Activated B cell treated with CpG ODN at 0.5 μM for 24 hours (primary cell): ENCODE measurements at regions not wholly inside any gene's neighbourhood (a gene's known extent, or its start where the extent isn't known, plus 50 kb on each side); places are given as distances from the start of the nearest gene placed in this dataset.

Experiments
- ATAC-seq: fragments of 200-7000 bp; cut with Tn5 transposase; one replicate; pipeline ENCODE4 v1.10.0; 2021; ENCODE audit warnings: low read depth, mild to moderate bottlenecking, moderate library complexity
- CTCF ChIA-PET: fragments of 350-600 bp; sonication (Branson Sonifier 250); formaldehyde crosslinking; loops from one replicate; lab custom pipeline; 2021; ENCODE audit warnings: antibody characterized with exemption; lab: Charles Lee
- POLR2A ChIA-PET: fragments of 350-600 bp; sonication (Branson Sonifier 250); formaldehyde crosslinking; loops from one replicate; lab custom pipeline; 2021; ENCODE audit warnings: antibody characterized with exemption; lab: Charles Lee
- DNase-seq: peaks from one replicate; pipeline ENCODE4 v3.0.0; 2022
- H3K27ac Mint-ChIP-seq: one replicate; pipeline ENCODE4 v1.8.0; 2020; ENCODE audit warnings: mixed read lengths
- H3K27me3 Mint-ChIP-seq: one replicate; pipeline ENCODE4 v1.8.0; 2021; ENCODE audit warnings: mixed read lengths
- H3K36me3 Mint-ChIP-seq: one replicate; pipeline ENCODE4 v1.8.0; 2021; ENCODE audit warnings: low read depth, mixed read lengths
- H3K4me1 Mint-ChIP-seq: one replicate; pipeline ENCODE4 v1.8.0; 2021; ENCODE audit warnings: mixed read lengths
- H3K4me3 Mint-ChIP-seq: one replicate; pipeline ENCODE4 v1.8.0; 2020; ENCODE audit warnings: mild to moderate bottlenecking, mixed read lengths
- H3K9me3 Mint-ChIP-seq: one replicate; pipeline ENCODE4 v1.8.0; 2020; ENCODE audit warnings: mixed read lengths
- CTCF ChIP-seq: fragments of 200-600 bp; IDR thresholded peaks from one replicate; pipeline ENCODE4 v1.8.0; 2022; ENCODE audit warnings: antibody characterized with exemption, mild to moderate bottlenecking
- intact Hi-C: fragments of 100-400 bp; cut with micrococcal nuclease; formaldehyde crosslinking; loops from one replicate; pipeline ENCODE4 v1.15.1; 2024

DNA sequence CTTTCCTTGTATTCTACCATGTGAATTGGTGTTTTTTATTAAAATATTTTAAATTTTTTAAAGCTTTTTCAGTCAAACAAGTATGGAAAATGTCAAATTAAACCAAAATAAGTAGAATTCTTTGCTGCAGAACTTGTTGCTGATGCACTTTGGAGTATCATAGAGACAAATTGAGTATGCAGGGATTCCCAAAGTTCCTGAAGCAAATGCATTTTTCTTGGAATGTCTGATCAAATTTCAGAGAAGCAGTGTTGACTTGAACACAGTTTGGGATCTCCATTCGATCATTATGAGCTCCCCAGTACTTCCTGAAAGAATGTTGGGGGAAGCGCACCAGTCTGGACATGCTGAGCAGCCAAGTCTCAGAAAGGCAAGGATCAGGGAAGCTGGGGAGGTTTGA is 517.8 kb upstream of the CFAP20DC start:
- CTCF ChIA-PET = no interaction called here
- H3K9me3 Mint-ChIP-seq = no peaks in the 10 kb centered on the region
- no peaks in the 10 kb centered on the region for H3K36me3 Mint-ChIP-seq
- ATAC-seq = no peak
- POLR2A ChIA-PET = no interaction called here
- intact Hi-C loops = no loop called here
- no peaks in the 10 kb centered on the region for H3K27me3 Mint-ChIP-seq
- H3K4me3 Mint-ChIP-seq = no peak overlapping the region
- H3K4me1 Mint-ChIP-seq = no peaks in the 10 kb centered on the region
- DNase-seq = no peak
- H3K27ac Mint-ChIP-seq = no peak overlapping the region
- TF ChIP-seq CTCF = no peak

DNA sequence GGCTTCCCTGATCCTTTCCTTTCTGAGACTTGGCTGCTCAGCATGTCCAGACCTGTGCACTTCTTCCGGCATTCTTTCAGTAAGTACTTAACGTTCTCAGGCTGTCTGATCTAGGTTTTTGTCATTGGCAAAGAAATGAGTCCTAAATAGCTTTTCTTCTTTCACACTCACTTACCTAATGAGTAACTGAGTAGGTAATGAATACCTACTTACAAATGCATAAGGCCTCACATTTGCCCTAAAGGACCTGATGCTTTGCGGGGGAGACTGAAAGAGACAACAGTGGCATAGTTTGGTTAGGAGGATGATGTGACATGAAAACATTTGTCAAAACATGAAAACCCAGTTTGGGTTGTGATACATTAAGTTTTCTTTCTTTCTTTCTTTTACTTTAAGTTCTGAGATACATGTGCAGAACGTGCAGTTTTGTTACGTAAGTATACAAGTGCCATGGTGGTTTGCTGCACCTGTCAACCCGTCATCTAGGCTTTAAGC is 516.7 kb upstream of the CFAP20DC start:
- no peaks in the 10 kb centered on the region for H3K27me3 Mint-ChIP-seq
- H3K9me3 Mint-ChIP-seq = no peaks in the 10 kb centered on the region
- ChIA-PET POLR2A (no interaction called here), CTCF (interaction anchor here (0.8 kb wide), 1 partner anchor 9 kb away, joined by 3 read pairs; no protein-coding TSS in a partner anchor)
- no peaks in the 10 kb centered on the region for H3K36me3 Mint-ChIP-seq
- TF ChIP-seq CTCF = no peak
- intact Hi-C loops = no loop called here
- DNase-seq (no peak), ATAC-seq (no peak)
- no peak overlapping the region for H3K27ac Mint-ChIP-seq
- H3K4me3 Mint-ChIP-seq = no peak overlapping the region
- H3K4me1 Mint-ChIP-seq = no peaks in the 10 kb centered on the region

GRCh38 chr3:59565125-59565524 is 515.3 kb upstream of the CFAP20DC start:
- H3K36me3 Mint-ChIP-seq = no peaks in the 10 kb centered on the region
- H3K27me3 Mint-ChIP-seq = no peaks in the 10 kb centered on the region
- ChIA-PET POLR2A (no interaction called here), CTCF (no interaction called here)
- DNase-seq (no peak), ATAC-seq (no peak)
- no peaks in the 10 kb centered on the region for H3K4me1 Mint-ChIP-seq
- intact Hi-C loops = no loop called here
- no peak overlapping the region for H3K27ac Mint-ChIP-seq
- no peak for TF ChIP-seq CTCF
- no peaks in the 10 kb centered on the region for H3K9me3 Mint-ChIP-seq
- no peak overlapping the region for H3K4me3 Mint-ChIP-seq

DNA sequence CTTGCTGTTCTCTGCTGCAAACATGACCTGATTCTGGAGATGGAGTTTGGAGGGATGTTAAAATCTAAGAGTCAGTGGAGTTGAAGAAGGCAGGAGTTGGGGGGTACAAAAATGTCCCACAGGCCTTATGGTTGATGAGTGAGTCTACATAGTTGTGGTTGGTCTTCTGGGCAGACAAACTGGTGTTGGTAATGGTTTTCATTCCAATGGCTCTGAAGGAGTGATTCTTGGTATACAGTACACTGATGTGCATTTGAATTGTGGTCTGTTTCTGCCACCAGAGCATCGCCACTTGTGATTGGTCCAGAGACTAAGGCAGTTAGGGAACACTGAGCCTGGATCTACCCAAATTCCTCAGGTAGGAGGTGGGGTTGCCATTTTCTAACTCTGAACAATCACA is 514.1 kb upstream of the CFAP20DC start:
- no peaks in the 10 kb centered on the region for H3K27me3 Mint-ChIP-seq
- DNase-seq (no peak), ATAC-seq (no peak)
- H3K9me3 Mint-ChIP-seq = no peaks in the 10 kb centered on the region
- no peaks in the 10 kb centered on the region for H3K36me3 Mint-ChIP-seq
- H3K4me1 Mint-ChIP-seq = no peaks in the 10 kb centered on the region
- intact Hi-C loops = no loop called here
- no peak overlapping the region for H3K4me3 Mint-ChIP-seq
- no peak for TF ChIP-seq CTCF
- CTCF ChIA-PET = no interaction called here
- POLR2A ChIA-PET = no interaction called here
- H3K27ac Mint-ChIP-seq = no peak overlapping the region

DNA sequence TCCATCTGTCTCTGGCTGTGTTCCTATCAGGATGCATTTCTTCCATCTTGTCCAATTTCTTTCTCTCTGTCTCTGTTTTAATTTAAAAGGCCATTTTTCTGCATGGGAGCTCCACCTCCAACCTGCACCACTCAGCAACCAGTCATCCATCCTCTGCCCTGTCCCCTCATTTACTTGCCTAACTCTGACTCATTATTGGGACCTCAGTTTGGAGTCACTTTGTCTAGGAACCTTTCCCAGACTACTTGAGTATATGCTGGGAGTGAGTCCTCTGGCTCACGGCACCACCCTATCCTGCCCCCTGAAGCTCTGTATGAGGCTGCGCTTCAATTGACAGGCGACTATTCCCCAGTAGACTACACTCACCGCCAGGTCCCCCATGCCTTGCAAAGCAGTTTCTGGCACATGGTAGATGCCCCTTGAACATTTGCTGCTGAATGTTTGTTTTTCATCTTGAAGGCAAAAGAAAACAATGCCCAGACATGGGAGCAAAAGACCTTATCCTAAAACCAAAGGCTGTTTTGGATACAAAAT is 513.3 kb upstream of the CFAP20DC start:
- no peak for ATAC-seq
- CTCF ChIA-PET = no interaction called here

More for the DNA sequence above, 513.3 kb upstream of the CFAP20DC start:
- TF ChIP-seq CTCF = no peak
- H3K36me3 Mint-ChIP-seq = no peaks in the 10 kb centered on the region
- intact Hi-C loops = no loop called here
- H3K27me3 Mint-ChIP-seq = no peaks in the 10 kb centered on the region
- H3K27ac Mint-ChIP-seq = no peak overlapping the region
- DNase-seq = no peak
- no peaks in the 10 kb centered on the region for H3K9me3 Mint-ChIP-seq
- POLR2A ChIA-PET = no interaction called here
- no peaks in the 10 kb centered on the region for H3K4me1 Mint-ChIP-seq
- H3K4me3 Mint-ChIP-seq = no peak overlapping the region
